ENCODE measurements at regions not wholly inside any gene's neighbourhood (a gene's known extent, or its start where the extent isn't known, plus 50 kb on each side); places are given as distances from the start of the nearest gene placed in this dataset.

GRCh38 chr2:6211236-6211635 lies 519.1 kb downstream of the SOX11 start:
- no peaks in the 10 kb centered on the region for H3K9me3 ChIP-seq (ENCODE audit: insufficient read depth, low read depth, low read length)
- H3K9me2 ChIP-seq (replicated peaks; ENCODE audit: low read depth, low read length) = no peaks in the 10 kb centered on the region
- H3K9ac ChIP-seq (ENCODE audit: low read depth, low read length, poor library complexity, severe bottlenecking) = no peak overlapping the region
- no peak for TF ChIP-seq EZH2phosphoT487 (IDR thresholded peaks at IDR 0.05; ENCODE audit: borderline replicate concordance)
- TF ChIP-seq CTCF (conservative IDR thresholded peaks at IDR 0.05; ENCODE audit: low read length) = no peak
- no peaks in the 10 kb centered on the region for H4K20me1 ChIP-seq (ENCODE audit: insufficient read depth, low read length, poor library complexity, severe bottlenecking)
- H2AFZ ChIP-seq (ENCODE audit: low read length) = no peak overlapping the region
- H3K79me2 ChIP-seq (ENCODE audit: insufficient read depth, low read length) = no peaks in the 10 kb centered on the region
- H3K36me3 ChIP-seq (ENCODE audit: insufficient read depth, low read length) = no peaks in the 10 kb centered on the region
- no peaks in the 10 kb centered on the region for H3F3A ChIP-seq (ENCODE audit: low read depth)
- no peaks in the 10 kb centered on the region for H3K4me1 ChIP-seq (ENCODE audit: insufficient read depth, low read length, poor library complexity, severe bottlenecking)
- no peak overlapping the region for H3K4me3 ChIP-seq (ENCODE audit: low read length, poor library complexity, severe bottlenecking)
- no peak overlapping the region for H3K4me2 ChIP-seq (ENCODE audit: low read depth, low read length, poor library complexity, severe bottlenecking)
- H3K27me3 ChIP-seq (ENCODE audit: insufficient read depth, low read length, poor library complexity, severe bottlenecking) = no peaks in the 10 kb centered on the region

GRCh38 chr2:6212491-6212890 lies 520.3 kb downstream of the SOX11 start:
- Histone ChIP-seq H2AFZ (ENCODE audit: low read length) (no peak overlapping the region), H4K20me1 (ENCODE audit: insufficient read depth, low read length, poor library complexity, severe bottlenecking) (no peaks in the 10 kb centered on the region), H3K9me3 (ENCODE audit: insufficient read depth, low read depth, low read length) (no peaks in the 10 kb centered on the region), H3F3A (ENCODE audit: low read depth) (no peaks in the 10 kb centered on the region), H3K9ac (ENCODE audit: low read depth, low read length, poor library complexity, severe bottlenecking) (no peak overlapping the region), H3K27me3 (ENCODE audit: insufficient read depth, low read length, poor library complexity, severe bottlenecking) (no peaks in the 10 kb centered on the region), H3K4me3 (ENCODE audit: low read length, poor library complexity, severe bottlenecking) (no peak overlapping the region), H3K4me1 (ENCODE audit: insufficient read depth, low read length, poor library complexity, severe bottlenecking) (no peaks in the 10 kb centered on the region), H3K79me2 (ENCODE audit: insufficient read depth, low read length) (no peaks in the 10 kb centered on the region), H3K36me3 (ENCODE audit: insufficient read depth, low read length) (no peaks in the 10 kb centered on the region), H3K9me2 (replicated peaks; ENCODE audit: low read depth, low read length) (no peaks in the 10 kb centered on the region), H3K4me2 (ENCODE audit: low read depth, low read length, poor library complexity, severe bottlenecking) (no peak overlapping the region)
- TF ChIP-seq CTCF (conservative IDR thresholded peaks at IDR 0.05; ENCODE audit: low read length) (no peak), EZH2phosphoT487 (IDR thresholded peaks at IDR 0.05; ENCODE audit: borderline replicate concordance) (no peak)

GRCh38 chr2:6213056-6213780 lies 521.0 kb downstream of the SOX11 start:
- Histone ChIP-seq H3K9me2 (replicated peaks; ENCODE audit: low read depth, low read length) (no peaks in the 10 kb centered on the region), H3K79me2 (ENCODE audit: insufficient read depth, low read length) (no peaks in the 10 kb centered on the region), H3F3A (ENCODE audit: low read depth) (no peaks in the 10 kb centered on the region), H3K9me3 (ENCODE audit: insufficient read depth, low read depth, low read length) (no peaks in the 10 kb centered on the region), H3K4me3 (ENCODE audit: low read length, poor library complexity, severe bottlenecking) (no peak overlapping the region), H3K4me2 (ENCODE audit: low read depth, low read length, poor library complexity, severe bottlenecking) (no peak overlapping the region), H3K4me1 (ENCODE audit: insufficient read depth, low read length, poor library complexity, severe bottlenecking) (no peaks in the 10 kb centered on the region), H4K20me1 (ENCODE audit: insufficient read depth, low read length, poor library complexity, severe bottlenecking) (no peaks in the 10 kb centered on the region), H3K36me3 (ENCODE audit: insufficient read depth, low read length) (no peaks in the 10 kb centered on the region), H3K27me3 (ENCODE audit: insufficient read depth, low read length, poor library complexity, severe bottlenecking) (no peaks in the 10 kb centered on the region), H2AFZ (ENCODE audit: low read length) (no peak overlapping the region), H3K9ac (ENCODE audit: low read depth, low read length, poor library complexity, severe bottlenecking) (no peak overlapping the region)
- TF ChIP-seq EZH2phosphoT487 (IDR thresholded peaks at IDR 0.05; ENCODE audit: borderline replicate concordance) (no peak), CTCF (conservative IDR thresholded peaks at IDR 0.05; ENCODE audit: low read length) (no peak)

Measured in Loucy (cell line).